ENCODE measurements at regions not wholly inside any gene's neighbourhood (a gene's known extent, or its start where the extent isn't known, plus 50 kb on each side); places are given as distances from the start of the nearest gene placed in this dataset.

DNA sequence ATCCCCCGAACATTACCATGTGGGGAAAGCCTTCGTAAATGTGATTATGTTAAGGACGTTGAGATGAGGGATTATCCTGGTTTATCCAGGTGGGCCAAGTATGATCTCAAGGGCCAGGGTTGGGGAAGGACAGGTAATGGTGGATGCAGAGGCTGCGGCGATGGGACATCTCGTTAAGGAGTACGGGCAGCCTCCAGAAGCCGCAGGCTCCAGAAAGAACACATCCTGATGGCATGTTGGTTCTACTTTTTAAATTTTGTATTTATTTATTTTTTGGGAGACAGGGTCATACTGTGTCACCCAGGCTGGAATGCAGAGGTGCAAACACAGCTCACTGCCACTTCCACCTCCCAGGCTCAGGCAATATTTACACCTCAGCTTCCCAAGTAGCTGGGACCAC lies 86.2 kb upstream of the RAB6C start:
- Histone ChIP-seq H3K9me3 (ENCODE audit: low read length) (no peaks in the 10 kb centered on the region), H3K27me3 (ENCODE audit: insufficient read depth, low read length) (peaks cover 9% of the 10 kb centered on the region), H3K4me1 (ENCODE audit: insufficient read depth, low read length) (no peaks in the 10 kb centered on the region), H3K36me3 (ENCODE audit: insufficient read depth, low read length) (no peaks in the 10 kb centered on the region), H3K4me3 (ENCODE audit: low read length) (no peak overlapping the region), H2AFZ (ENCODE audit: low read depth, low read length) (no peak overlapping the region)

DNA sequence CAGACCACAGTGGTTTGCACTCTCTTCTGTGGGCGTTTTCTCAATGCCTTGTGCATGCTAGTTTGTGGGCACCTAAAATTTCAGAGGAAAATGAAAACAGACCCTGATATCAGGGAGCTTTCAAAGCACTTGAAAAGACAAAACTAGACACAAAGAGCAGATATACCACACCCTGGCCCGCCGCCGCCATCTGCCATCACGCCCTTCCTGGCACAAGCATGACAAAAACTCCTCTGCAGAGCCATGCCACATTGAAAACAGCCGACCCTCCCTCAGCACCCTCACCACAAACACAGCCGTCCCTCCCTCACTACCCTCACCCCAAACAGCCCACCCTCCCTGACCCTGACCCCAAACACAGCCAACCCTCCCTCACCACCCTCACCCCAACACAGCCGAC lies 84.8 kb upstream of the RAB6C start:
- H2AFZ ChIP-seq (ENCODE audit: low read depth, low read length), result no peak overlapping the region
- H3K27me3 ChIP-seq (ENCODE audit: insufficient read depth, low read length), result peaks cover 6% of the 10 kb centered on the region
- H3K4me3 ChIP-seq (ENCODE audit: low read length), result no peak overlapping the region
- no peaks in the 10 kb centered on the region for H3K36me3 ChIP-seq (ENCODE audit: insufficient read depth, low read length)
- H3K4me1 ChIP-seq (ENCODE audit: insufficient read depth, low read length), result no peaks in the 10 kb centered on the region
- no peaks in the 10 kb centered on the region for H3K9me3 ChIP-seq (ENCODE audit: low read length)

DNA sequence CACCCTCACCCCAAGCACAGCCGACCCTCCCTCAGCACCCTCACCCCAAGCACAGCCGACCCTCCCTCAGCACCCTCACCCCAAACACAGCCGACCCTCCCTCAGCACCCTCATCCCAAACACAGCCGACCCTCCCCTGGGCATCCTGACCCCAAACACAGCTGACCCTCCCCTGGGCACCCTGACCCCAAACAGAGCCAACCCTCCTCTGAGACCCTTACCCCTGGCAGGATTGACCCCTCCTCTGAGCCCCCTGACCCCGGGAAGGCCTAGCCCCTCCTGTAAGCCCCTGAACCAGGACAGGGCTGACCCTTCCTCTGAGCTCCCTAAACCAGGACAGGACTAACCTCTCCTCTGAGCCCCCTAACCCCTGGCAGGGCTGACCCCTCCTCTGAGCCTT lies 84.4 kb upstream of the RAB6C start:
- Histone ChIP-seq H3K4me3 (ENCODE audit: low read length) (no peak overlapping the region), H3K27me3 (ENCODE audit: insufficient read depth, low read length) (peaks cover 6% of the 10 kb centered on the region), H3K9me3 (ENCODE audit: low read length) (no peaks in the 10 kb centered on the region), H3K36me3 (ENCODE audit: insufficient read depth, low read length) (no peaks in the 10 kb centered on the region), H3K4me1 (ENCODE audit: insufficient read depth, low read length) (no peaks in the 10 kb centered on the region), H2AFZ (ENCODE audit: low read depth, low read length) (no peak overlapping the region)

DNA sequence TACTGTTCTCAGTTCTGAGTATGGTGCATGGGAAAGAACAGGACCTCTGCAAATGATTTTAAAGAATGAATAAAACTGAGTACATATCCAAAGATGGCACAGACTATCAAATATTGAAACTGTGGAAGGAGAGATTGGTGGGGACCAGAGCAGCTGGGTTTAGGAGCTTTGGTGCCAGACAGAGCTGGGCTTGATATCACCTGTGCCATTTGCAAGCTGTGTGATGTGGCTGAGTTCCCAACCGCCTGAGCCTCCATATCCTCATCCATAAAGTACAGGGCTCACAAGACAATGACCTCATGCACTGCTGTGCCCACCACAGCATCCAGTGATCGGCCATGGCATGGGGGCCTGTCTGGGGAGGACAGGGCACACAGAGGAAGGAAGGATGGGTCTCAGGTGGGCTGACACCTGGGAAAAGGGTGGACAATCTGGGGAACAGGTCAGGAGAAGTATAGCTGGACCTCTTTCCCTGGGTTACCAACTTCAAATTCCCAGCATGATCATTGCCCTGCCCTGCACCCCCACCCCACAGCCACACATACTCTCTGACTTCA lies 83.9 kb upstream of the RAB6C start:
- Histone ChIP-seq H3K9me3 (ENCODE audit: low read length) (no peaks in the 10 kb centered on the region), H3K4me1 (ENCODE audit: insufficient read depth, low read length) (no peaks in the 10 kb centered on the region), H3K27me3 (ENCODE audit: insufficient read depth, low read length) (peaks cover 6% of the 10 kb centered on the region), H2AFZ (ENCODE audit: low read depth, low read length) (no peak overlapping the region), H3K36me3 (ENCODE audit: insufficient read depth, low read length) (no peaks in the 10 kb centered on the region), H3K4me3 (ENCODE audit: low read length) (no peak overlapping the region)

DNA sequence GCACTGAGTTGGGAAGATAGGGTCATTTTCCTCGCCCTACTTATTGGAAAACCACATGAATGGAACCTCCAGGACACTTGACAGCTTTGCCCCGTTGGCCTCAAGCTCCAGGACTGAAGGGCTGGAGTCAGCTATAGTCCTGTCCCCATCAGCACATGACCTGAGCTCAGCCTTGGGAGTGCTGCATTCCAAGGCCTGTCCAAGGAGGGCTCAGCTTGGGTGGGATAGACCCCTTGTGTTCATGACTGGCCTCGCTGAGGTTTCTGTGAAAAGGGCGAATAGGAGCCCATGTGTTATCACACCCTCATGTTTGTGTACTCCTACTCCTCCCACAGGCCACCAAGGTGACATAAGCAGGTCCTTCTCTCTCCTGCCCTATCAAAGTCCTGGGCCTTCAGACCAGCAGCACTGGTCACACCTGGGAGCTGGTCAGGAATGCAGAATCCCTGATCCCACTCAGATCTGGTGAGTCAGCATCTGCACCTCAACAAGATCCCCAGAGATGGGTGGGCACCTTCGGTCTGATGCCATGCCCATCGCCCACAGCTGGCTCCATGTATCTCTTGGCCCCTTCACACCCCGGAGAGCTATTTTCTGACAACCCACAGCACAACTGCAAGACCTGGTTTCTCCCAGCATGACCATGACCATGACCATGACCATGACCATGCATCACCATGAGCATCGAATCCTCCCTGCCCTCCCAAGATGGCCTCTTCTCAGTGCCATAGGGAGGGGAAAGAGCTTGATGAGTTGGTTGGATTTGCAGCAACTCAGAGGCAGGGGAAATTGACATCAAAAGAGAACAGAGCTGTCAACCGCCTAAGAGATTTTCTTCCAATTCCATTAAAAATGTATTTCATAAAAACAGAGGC lies 83.0 kb upstream of the RAB6C start:
- no peak overlapping the region for H2AFZ ChIP-seq (ENCODE audit: low read depth, low read length)
- no peak overlapping the region for H3K4me3 ChIP-seq (ENCODE audit: low read length)
- no peaks in the 10 kb centered on the region for H3K4me1 ChIP-seq (ENCODE audit: insufficient read depth, low read length)
- peaks cover 6% of the 10 kb centered on the region for H3K27me3 ChIP-seq (ENCODE audit: insufficient read depth, low read length)
- H3K9me3 ChIP-seq (ENCODE audit: low read length), result no peaks in the 10 kb centered on the region
- H3K36me3 ChIP-seq (ENCODE audit: insufficient read depth, low read length), result no peaks in the 10 kb centered on the region

DNA sequence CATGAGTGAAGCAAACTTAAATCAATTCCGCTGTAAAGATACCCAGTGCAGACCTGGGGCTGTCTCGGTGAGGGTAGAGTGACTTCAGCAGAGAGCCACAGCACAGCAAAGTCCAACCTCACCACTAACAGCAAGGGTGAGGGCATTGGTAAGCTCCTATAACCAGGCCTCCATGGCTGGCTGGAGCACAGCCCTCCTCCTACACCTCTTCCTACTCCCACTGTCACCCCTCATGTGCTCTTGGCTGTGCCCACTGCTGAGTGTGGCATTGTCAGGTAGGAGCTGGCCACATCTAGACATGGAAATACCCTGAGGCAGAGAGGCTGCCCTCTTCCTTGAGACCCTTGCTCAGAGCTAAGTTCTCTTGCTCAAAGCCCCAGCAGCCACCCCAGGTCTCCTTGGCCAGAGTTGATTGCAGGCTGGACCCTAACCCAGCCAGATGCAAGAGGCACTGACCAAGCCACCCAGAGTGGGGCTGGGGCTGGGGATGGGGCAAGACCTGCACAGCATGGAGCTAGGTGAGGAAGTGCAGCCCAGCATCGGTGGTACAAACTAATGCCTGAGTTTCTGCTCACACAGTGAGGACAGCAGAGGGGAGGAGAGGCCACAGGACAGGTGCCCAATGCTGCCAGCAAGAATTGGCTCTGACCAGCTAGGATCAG lies 77.6 kb upstream of the RAB6C start:
- no peak overlapping the region for H2AFZ ChIP-seq (ENCODE audit: low read depth, low read length)

DNA sequence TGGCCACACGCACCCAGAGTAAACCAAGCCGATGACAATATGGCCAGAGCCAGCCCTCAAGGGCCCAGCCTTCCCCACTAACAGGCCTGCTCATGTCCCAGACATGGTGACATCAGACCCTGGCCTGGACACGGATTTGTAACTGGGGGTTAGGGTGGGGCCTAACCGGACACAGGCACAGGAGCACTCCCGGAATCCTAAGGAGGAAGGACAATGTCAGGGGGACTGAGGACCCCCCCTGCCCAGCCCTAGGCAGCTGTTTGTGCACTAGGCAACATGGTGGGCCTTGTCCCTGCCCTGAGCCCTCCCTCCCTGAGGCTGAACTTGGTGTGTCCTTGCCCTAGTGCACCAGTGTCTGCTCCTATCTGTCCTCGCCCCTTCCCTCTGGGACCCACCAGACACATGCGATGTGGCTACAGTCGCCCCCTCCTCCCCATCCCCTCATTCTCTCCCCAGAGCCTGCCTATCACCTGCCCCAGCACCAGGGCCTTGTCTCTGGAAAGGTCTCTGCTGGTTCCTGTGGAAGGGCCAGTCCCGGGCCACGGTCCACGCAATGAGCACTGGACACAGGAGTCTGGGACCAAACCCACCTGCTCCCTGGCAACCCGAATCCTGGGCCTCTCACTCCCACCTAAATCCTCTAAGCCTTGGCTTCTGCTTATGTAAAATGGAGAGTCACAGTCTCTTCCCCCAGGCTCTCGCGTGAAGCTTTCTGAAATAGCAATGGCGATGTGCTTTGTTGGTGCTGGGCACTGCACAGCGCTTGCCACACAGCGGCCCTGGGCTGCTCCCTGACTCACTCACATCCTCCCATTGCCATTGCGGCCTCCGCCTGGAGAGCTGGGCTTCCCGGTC lies 76.5 kb upstream of the RAB6C start:
- Histone ChIP-seq H3K9me3 (ENCODE audit: low read length) (no peaks in the 10 kb centered on the region), H3K27me3 (ENCODE audit: insufficient read depth, low read length) (peaks cover 4% of the 10 kb centered on the region), H2AFZ (ENCODE audit: low read depth, low read length) (no peak overlapping the region), H3K36me3 (ENCODE audit: insufficient read depth, low read length) (no peaks in the 10 kb centered on the region), H3K4me3 (ENCODE audit: low read length) (no peak overlapping the region), H3K4me1 (ENCODE audit: insufficient read depth, low read length) (no peaks in the 10 kb centered on the region)

More for the DNA sequence above, 77.6 kb upstream of the RAB6C start:
- H3K4me3 ChIP-seq (ENCODE audit: low read length), result no peak overlapping the region
- H3K9me3 ChIP-seq (ENCODE audit: low read length), result no peaks in the 10 kb centered on the region
- no peaks in the 10 kb centered on the region for H3K4me1 ChIP-seq (ENCODE audit: insufficient read depth, low read length)
- H3K27me3 ChIP-seq (ENCODE audit: insufficient read depth, low read length), result no peaks in the 10 kb centered on the region
- H3K36me3 ChIP-seq (ENCODE audit: insufficient read depth, low read length), result no peaks in the 10 kb centered on the region

DNA sequence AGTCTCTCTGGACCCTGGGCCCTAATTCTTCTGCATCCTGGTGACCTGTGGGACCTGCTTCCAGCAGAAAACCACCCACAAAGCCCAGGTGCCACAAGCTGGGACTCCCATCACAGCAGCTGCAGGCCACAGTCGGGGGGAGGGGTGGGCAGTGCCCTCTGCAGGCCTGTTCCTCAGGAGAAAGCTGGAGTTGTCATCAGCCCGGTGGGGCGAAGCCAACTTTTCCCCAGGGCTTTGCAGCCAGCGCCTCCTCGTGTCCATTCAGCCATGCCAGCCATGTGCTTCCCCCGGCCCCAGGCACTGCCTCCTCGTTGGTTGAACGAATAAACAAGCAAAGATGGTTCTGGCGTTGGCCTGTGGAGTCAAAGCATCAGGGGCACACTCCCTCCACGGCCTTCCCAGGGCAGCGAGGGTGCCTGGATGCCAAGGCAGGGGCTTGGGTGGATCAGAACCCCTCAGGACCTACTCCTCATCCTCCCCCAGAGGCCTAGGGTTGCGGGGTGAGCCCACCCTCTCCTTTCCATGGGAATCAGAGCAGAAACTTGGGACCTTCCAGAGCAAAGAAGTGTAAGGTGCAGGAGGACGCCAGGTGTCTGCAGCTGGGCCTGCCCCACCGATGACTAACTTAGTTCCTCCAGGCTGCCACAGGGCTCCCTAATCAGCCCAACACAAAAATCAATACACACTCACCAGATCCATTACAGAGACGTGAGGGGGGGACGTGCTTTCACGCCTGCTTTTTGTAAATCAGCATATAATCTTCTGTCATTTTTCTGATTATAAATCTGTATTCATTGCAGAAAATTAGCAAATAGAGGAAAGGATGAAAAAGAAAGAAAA lies 75.7 kb upstream of the RAB6C start:
- Histone ChIP-seq H2AFZ (ENCODE audit: low read depth, low read length) (no peak overlapping the region), H3K4me3 (ENCODE audit: low read length) (no peak overlapping the region), H3K36me3 (ENCODE audit: insufficient read depth, low read length) (no peaks in the 10 kb centered on the region), H3K9me3 (ENCODE audit: low read length) (no peaks in the 10 kb centered on the region), H3K4me1 (ENCODE audit: insufficient read depth, low read length) (no peaks in the 10 kb centered on the region), H3K27me3 (ENCODE audit: insufficient read depth, low read length) (peaks cover 4% of the 10 kb centered on the region)

DNA sequence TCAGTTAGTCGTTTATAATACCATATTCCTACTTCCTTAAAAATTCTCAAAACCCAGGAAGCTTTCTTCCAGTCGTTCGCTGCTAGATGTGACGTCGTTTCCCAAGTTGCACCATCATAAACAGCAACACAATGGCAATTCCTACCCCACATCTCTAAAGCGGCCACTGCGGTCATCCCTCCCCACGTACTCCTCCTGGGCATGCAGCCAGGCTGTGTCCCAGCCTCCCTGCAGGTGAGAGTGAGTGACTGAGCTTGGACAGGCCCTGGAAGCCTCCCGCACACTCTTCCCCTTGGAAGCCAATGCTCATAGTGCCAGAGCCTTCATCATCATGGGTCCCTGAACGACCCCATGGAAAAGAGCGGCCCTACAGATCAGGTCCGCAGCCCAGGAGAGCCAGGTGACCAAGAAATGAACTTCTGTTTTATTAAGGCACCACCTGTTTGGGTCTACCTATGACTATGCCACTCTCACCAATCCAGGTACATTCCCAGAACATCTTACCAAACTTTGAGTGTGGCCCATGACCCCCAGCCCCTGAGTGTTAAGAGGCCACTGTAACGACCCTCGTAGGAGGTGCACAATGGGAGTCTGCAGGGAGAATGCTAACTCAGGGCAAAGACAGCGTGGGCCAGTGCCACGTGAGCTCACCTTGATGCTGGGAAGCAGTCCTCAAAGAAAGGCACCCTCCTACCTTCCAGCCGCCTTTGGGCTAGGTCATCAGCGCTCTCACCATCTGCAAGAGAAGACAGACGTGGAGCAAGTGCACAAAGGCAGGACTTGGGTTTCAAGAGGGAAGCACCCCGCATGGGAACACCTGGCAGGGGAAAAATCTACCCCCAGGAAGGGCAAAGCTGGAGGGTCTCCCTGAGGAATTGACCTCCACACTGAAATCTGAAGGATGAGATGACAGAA lies 74.7 kb upstream of the RAB6C start:
- Histone ChIP-seq H3K27me3 (ENCODE audit: insufficient read depth, low read length) (peaks cover 4% of the 10 kb centered on the region), H3K4me1 (ENCODE audit: insufficient read depth, low read length) (no peaks in the 10 kb centered on the region), H3K36me3 (ENCODE audit: insufficient read depth, low read length) (no peaks in the 10 kb centered on the region), H2AFZ (ENCODE audit: low read depth, low read length) (no peak overlapping the region), H3K9me3 (ENCODE audit: low read length) (no peaks in the 10 kb centered on the region), H3K4me3 (ENCODE audit: low read length) (no peak overlapping the region)

DNA sequence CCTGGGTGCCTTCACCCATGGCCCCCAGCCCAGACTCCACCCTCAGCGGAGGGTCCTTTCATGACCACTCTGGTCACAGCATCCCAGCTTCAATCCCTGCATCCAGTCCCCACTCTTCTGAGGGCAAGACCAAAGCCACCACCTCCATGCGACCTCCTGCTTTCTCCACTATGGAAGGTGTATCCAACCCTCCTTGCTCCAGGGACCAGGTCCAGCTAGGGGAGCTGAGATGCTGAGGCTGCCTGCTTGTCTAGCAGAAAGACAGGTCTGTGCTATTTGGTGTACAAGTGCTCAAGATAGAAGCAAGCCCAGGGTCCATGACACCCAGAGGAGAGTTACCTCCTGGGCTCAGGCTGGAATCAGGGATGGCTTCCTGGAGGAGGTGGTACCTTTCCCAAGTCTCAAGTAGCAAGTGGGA lies 73.8 kb upstream of the RAB6C start:
- Histone ChIP-seq H3K4me1 (ENCODE audit: insufficient read depth, low read length) (no peaks in the 10 kb centered on the region), H3K4me3 (ENCODE audit: low read length) (no peak overlapping the region), H2AFZ (ENCODE audit: low read depth, low read length) (no peak overlapping the region), H3K27me3 (ENCODE audit: insufficient read depth, low read length) (peaks cover 4% of the 10 kb centered on the region), H3K36me3 (ENCODE audit: insufficient read depth, low read length) (no peaks in the 10 kb centered on the region), H3K9me3 (ENCODE audit: low read length) (no peaks in the 10 kb centered on the region)

DNA sequence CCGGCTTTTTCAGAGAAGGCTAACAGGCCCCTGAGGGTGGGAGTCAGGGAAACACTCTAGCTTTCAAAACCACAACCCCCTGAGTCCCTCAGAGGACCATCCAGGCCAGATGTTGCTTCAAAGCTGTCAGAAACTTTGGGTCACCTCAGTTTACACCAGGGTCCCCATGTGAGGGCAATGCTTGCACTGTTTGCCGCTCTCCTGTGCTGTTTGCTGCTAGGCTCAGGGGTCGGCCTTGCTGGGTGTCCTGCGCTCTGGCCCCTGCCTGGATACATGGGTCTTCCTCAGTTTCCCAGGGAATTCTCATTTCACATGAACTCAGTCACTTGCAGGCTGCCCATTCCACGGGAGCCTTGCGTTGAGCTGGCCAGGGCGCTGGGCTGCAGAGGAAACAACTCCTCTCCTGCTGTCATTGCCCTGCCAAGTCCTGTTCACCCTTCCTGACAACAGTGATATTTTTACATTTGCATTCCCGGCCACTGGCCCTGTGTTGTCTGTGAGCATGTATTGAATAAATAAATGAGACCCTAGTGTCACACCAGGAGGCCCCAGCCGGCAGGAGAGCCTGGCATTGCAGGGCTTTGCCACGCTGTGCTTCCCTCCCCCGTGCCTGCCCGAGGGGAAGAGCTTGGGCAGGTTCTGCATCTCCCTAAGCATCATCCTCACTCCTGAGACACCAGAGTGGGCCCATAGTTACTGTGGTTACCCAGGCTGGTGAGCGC lies 73.2 kb upstream of the RAB6C start:
- Histone ChIP-seq H3K4me1 (ENCODE audit: insufficient read depth, low read length) (no peaks in the 10 kb centered on the region), H2AFZ (ENCODE audit: low read depth, low read length) (no peak overlapping the region), H3K9me3 (ENCODE audit: low read length) (no peaks in the 10 kb centered on the region), H3K27me3 (ENCODE audit: insufficient read depth, low read length) (peaks cover 4% of the 10 kb centered on the region), H3K4me3 (ENCODE audit: low read length) (no peak overlapping the region), H3K36me3 (ENCODE audit: insufficient read depth, low read length) (no peaks in the 10 kb centered on the region)
